Prostate gland (tissue), 2 donors: ENCODE measurements at regions not wholly inside any gene's neighbourhood (a gene's known extent, or its start where the extent isn't known, plus 50 kb on each side); places are given as distances from the start of the nearest gene placed in this dataset.

ENCODE experiments used
- POLR2A ChIP-seq: fragments of 450-650 bp; IDR thresholded peaks from one replicate; pipeline ENCODE4 v1.6.1; 2016; ENCODE audit warnings: antibody characterized with exemption, mild to moderate bottlenecking
- TF ChIP-seq, protein P1 (sequence below), 4 experiments: fragments of 200-600 bp in 2 of 4; fragments of 450-650 bp in 2 of 4; sonication (generic) in 2 of 4; IDR thresholded peaks; 1 replicate in 3 of 4; 2 replicates in 1 of 4; pipeline ENCODE4 v1.5.1; 2016 to 2019; ENCODE audit warnings: antibody characterized with exemption in 4 of 4, mild to moderate bottlenecking in 2 of 4, moderate library complexity in 2 of 4

DNA sequence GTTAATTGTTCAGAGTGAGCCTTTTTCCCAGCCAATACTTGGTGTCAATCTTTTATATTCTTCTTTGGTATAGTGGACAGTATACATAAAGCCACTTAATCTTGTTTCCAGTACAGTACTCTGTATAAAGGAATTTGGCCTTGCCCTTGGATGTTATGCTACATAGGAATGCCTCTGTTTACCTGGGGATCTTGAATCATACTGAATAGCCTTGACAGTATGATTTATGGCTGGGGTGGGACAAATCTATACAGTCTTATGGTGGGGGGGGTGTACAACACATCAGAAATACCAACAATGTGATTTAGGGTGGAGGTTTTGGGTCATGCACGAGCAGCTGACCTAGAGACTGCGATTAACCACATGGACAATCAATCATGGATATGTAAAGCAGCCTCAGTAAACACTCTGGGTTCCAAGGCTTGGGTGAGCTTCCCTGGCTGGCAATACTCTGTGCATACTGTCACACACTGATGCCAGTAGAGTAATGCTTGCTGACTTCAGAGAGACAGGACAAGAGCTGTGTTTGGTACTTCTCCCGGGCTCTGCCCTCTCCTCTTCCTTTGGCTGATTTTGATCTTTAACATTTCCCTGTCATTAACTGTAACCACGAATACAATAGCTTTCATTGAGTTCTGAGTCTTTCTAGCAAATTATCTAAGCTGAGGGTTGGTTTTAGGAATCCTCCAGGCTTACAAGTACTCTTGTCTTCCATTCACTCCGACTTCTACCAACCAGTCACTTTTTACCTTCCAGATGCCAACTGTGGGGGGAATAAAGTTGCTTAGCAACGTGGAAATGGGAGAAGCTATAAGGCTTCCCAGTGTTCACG is 84.6 kb downstream of the IARS1 start:
- no peak for TF ChIP-seq POLR2A
- TF ChIP-seq, protein P1, sequence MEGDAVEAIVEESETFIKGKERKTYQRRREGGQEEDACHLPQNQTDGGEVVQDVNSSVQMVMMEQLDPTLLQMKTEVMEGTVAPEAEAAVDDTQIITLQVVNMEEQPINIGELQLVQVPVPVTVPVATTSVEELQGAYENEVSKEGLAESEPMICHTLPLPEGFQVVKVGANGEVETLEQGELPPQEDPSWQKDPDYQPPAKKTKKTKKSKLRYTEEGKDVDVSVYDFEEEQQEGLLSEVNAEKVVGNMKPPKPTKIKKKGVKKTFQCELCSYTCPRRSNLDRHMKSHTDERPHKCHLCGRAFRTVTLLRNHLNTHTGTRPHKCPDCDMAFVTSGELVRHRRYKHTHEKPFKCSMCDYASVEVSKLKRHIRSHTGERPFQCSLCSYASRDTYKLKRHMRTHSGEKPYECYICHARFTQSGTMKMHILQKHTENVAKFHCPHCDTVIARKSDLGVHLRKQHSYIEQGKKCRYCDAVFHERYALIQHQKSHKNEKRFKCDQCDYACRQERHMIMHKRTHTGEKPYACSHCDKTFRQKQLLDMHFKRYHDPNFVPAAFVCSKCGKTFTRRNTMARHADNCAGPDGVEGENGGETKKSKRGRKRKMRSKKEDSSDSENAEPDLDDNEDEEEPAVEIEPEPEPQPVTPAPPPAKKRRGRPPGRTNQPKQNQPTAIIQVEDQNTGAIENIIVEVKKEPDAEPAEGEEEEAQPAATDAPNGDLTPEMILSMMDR (IDR thresholded peaks at IDR 0.05), result no peak
